Thyroid gland (tissue), 4 donors: ENCODE measurements at regions not wholly inside any gene's neighbourhood (a gene's known extent, or its start where the extent isn't known, plus 50 kb on each side); places are given as distances from the start of the nearest gene placed in this dataset.

Source experiments
- CTCF ChIP-seq, 6 experiments: fragments of 200-600 bp in 3 of 6; fragments of 450-650 bp in 3 of 6; sonication (generic) in 3 of 6; IDR thresholded peaks; one replicate each; pipeline ENCODE4 v1.5.1; 2016 to 2019; ENCODE audit warnings: antibody characterized with exemption in 6 of 6, mild to moderate bottlenecking in 2 of 6, inconsistent platforms in 1 of 6, moderate library complexity in 1 of 6
- POLR2A ChIP-seq, 2 donors: fragments of 450-650 bp; IDR thresholded peaks; one replicate each; pipeline ENCODE4 v1.6.1; 2017; ENCODE audit warnings: antibody characterized with exemption in 2 of 2, mild to moderate bottlenecking in 2 of 2, moderate library complexity in 1 of 2

GRCh38 chr19:28598861-28599260 lies 614.1 kb downstream of the UQCRFS1 start:
- TF ChIP-seq CTCF (IDR thresholded peaks at IDR 0.05) (no peak), POLR2A (IDR thresholded peaks at IDR 0.05) (no peak)
